Activated CD4-positive, alpha-beta T cell treated with anti-CD3 and anti-CD28 coated beads, Interleukin-2, amount 50 U/mL, for 24 hours (primary cell): ENCODE measurements at regions not wholly inside any gene's neighbourhood (a gene's known extent, or its start where the extent isn't known, plus 50 kb on each side); places are given as distances from the start of the nearest gene placed in this dataset.

Experiments
- DNase-seq, 2 donors: peaks; one replicate each; pipeline ENCODE4 v3.0.0-alpha.2; 2020; ENCODE audit warnings: low read depth in 1 of 2, low spot score in 1 of 2

DNA sequence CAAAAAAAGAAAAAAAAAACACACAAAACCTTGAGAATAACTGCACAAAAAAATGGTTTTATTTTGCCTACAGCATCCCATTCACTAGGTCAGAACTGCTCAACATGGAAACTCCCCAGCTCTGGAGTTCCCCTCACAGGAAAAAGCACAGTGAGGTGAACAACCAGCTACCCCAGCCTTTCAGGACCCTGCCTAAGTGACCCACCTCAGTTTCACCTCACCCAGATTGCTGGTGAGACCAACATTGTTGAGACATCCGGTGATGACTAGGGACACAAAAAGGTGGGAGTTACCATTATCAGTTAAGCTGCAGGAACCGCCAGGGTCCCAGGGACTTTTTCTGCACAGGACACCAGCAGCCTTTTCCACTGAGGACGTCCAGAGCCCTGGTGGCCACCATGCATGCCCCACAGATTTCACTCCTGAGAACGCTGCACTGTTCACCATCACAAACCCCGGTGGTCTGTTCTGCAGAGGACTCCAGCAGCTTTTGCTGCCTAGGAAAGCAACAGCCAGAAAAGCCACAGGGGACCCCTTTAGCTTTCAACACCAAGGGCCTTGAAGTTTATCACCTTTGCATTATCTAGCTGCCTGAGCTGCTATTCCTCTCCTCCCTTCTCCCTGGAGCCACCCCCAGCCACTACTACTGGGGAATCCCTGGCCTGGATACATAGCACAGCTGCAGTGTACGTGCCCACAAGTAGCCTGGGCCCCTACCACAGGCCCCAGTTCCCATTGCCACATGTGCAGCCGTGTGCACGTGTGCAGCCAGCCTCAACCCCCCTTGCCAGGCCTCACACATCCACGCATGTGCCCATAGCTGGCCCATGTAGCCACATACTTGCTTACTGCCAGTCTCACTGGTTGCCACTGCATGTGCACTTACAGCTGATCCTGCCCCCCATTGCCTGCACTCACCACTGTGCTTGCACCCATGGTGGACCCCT is 62.5 kb upstream of the FAR2 start:
- DNase-seq, result no peak

DNA sequence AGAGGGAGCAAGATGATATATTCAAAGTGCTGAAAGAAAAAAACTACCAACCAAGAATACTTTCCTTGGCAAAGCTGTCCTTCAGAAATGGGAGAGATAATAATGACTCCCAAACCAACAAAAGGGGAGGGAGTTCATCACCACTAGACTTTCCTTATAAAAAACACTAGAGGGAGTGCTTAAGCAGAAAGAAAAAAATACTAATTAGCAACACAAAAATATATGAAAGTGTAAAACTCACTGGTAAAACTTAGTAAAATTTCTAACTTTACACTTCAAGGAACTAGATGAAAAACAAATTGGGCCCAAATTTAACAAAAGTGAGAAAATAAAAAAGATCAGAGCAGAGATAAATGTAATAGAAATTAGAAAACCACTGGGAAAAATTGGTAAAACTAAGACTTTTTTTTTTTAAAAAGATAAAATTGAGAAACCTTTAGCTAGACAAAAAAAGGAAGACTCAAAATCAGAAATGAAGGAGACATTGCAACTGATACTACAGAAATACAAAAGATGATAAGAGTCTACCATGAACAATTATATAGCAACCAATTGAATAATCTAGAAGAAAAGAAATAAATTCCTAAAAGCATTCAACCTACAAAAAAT is 60.4 kb upstream of the FAR2 start:
- DNase-seq, result no peak
